NB4 (cell line): ENCODE measurements at regions not wholly inside any gene's neighbourhood (a gene's known extent, or its start where the extent isn't known, plus 50 kb on each side); places are given as distances from the start of the nearest gene placed in this dataset.
"Not testable (repeated sequence)": the region's sequence is repeated elsewhere in the genome, so short reads cannot be mapped to it uniquely, and the experiment has no call there.

Source experiments
- CTCF ChIP-seq: IDR thresholded peaks from one replicate; pipeline ENCODE4 v1.5.1; 2012; ENCODE audit warnings: low read depth, low read length
- MAX ChIP-seq: IDR thresholded peaks from 2 replicates; pipeline ENCODE4 v1.6.1; 2011; ENCODE audit warnings: low read depth, low read length
- MYC ChIP-seq: IDR thresholded peaks from 2 replicates; pipeline ENCODE4 v1.6.1; 2011; ENCODE audit warnings: low read depth, low read length
- POLR2A ChIP-seq: IDR thresholded peaks from 2 replicates; pipeline ENCODE4 v1.6.1; 2011; ENCODE audit warnings: mild to moderate bottlenecking; ENCODE audit not compliant: insufficient read length; ENCODE audit errors: extremely low read depth

GRCh38 chr15:62518666-62519065 is 353.6 kb upstream of the C2CD4B start:
- TF ChIP-seq POLR2A, CTCF, MAX, MYC: not testable (repeated sequence)
